ENCODE measurements at regions not wholly inside any gene's neighbourhood (a gene's known extent, or its start where the extent isn't known, plus 50 kb on each side); places are given as distances from the start of the nearest gene placed in this dataset.

DNA sequence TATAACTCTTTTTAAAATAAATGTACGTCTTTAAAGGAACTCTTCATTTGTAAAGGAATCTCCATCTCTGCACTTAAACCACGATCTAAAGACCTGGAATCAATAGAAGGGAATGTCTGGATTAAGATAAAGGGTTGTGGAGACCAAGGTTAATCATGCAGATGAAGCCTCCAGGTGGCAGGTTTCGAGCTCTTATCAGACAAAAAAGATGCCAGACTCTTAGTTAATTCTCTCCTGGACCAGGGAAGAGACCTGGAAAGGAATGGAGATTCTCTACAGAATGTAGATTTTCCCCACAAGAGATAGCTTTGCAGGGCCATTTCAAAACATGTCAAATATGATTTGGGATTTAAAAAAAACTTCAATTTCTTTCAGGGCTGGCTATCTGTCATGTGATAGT, 71.5 kb upstream of the SSTR4 start:
- TF ChIP-seq FOXS1 (CRISPR knock-in tag; IDR thresholded peaks at IDR 0.05) (no peak), POLR2A (IDR thresholded peaks at IDR 0.05; ENCODE audit: low read length) (no peak), ESRRA (IDR thresholded peaks at IDR 0.05; ENCODE audit: borderline replicate concordance, low read length) (no peak), TP53 (CRISPR knock-in tag; IDR thresholded peaks at IDR 0.05) (no peak), HOXA7 (CRISPR knock-in tag; IDR thresholded peaks at IDR 0.05) (no peak), SMC3 (IDR thresholded peaks at IDR 0.05) (no peak)
- TF ChIP-seq, protein P1, sequence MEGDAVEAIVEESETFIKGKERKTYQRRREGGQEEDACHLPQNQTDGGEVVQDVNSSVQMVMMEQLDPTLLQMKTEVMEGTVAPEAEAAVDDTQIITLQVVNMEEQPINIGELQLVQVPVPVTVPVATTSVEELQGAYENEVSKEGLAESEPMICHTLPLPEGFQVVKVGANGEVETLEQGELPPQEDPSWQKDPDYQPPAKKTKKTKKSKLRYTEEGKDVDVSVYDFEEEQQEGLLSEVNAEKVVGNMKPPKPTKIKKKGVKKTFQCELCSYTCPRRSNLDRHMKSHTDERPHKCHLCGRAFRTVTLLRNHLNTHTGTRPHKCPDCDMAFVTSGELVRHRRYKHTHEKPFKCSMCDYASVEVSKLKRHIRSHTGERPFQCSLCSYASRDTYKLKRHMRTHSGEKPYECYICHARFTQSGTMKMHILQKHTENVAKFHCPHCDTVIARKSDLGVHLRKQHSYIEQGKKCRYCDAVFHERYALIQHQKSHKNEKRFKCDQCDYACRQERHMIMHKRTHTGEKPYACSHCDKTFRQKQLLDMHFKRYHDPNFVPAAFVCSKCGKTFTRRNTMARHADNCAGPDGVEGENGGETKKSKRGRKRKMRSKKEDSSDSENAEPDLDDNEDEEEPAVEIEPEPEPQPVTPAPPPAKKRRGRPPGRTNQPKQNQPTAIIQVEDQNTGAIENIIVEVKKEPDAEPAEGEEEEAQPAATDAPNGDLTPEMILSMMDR (IDR thresholded peaks at IDR 0.05), result no peak
- TF ChIP-seq, protein P2, sequence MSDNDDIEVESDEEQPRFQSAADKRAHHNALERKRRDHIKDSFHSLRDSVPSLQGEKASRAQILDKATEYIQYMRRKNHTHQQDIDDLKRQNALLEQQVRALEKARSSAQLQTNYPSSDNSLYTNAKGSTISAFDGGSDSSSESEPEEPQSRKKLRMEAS (IDR thresholded peaks at IDR 0.05), result no peak
